GM23338 (cell line): ENCODE measurements at regions not wholly inside any gene's neighbourhood (a gene's known extent, or its start where the extent isn't known, plus 50 kb on each side); places are given as distances from the start of the nearest gene placed in this dataset.

ENCODE experiments used
- ATAC-seq: fragments of 200-7000 bp; cut with Tn5 transposase; 3 replicates; pipeline ENCODE4 v1.9.1; 2020
- DNase-seq: peaks from one replicate; pipeline ENCODE4 v3.0.0-alpha.2; 2015; ENCODE audit warnings: low spot score
- H2AFZ ChIP-seq: fragments of 200-600 bp; sonication (generic); 2 replicates; pipeline ENCODE4 v1.8.0; 2016; ENCODE audit warnings: antibody characterized with exemption, mild to moderate bottlenecking, moderate library complexity
- H3F3A ChIP-seq: fragments of 200-600 bp; sonication (generic); replicated peaks from 2 replicates; pipeline ENCODE4 v1.8.0; 2017; ENCODE audit warnings: antibody characterized with exemption, mixed run types, low read depth
- H3K27ac ChIP-seq: fragments of 200-600 bp; sonication (generic); 2 replicates; pipeline ENCODE4 v1.6.1; 2016; ENCODE audit warnings: low read depth
- H3K27me3 ChIP-seq: fragments of 200-600 bp; sonication (generic); 2 replicates; pipeline ENCODE4 v1.8.0; 2016; ENCODE audit warnings: mild to moderate bottlenecking, mixed run types, moderate library complexity; ENCODE audit not compliant: insufficient read depth
- H3K36me3 ChIP-seq: fragments of 200-600 bp; sonication (generic); 2 replicates; pipeline ENCODE4 v1.8.0; 2016; ENCODE audit warnings: mild to moderate bottlenecking; ENCODE audit not compliant: insufficient read depth
- H3K4me1 ChIP-seq: fragments of 200-600 bp; sonication (generic); 2 replicates; pipeline ENCODE4 v1.8.0; 2016; ENCODE audit warnings: mild to moderate bottlenecking, moderate library complexity; ENCODE audit not compliant: insufficient read depth
- H3K4me2 ChIP-seq: fragments of 200-600 bp; sonication (generic); 2 replicates; pipeline ENCODE4 v1.7.1; 2017; ENCODE audit warnings: mixed run types
- H3K4me3 ChIP-seq: fragments of 200-600 bp; sonication (generic); 2 replicates; pipeline ENCODE4 v1.6.1; 2016; ENCODE audit warnings: mixed run types
- H3K79me2 ChIP-seq: fragments of 200-600 bp; sonication (generic); replicated peaks from 2 replicates; pipeline ENCODE4 v1.8.0; 2017; ENCODE audit warnings: mild to moderate bottlenecking; ENCODE audit not compliant: insufficient read depth
- H3K9me2 ChIP-seq: fragments of 200-600 bp; sonication (generic); 2 replicates; pipeline ENCODE4 v1.8.0; 2017; ENCODE audit not compliant: insufficient read depth
- H4K20me1 ChIP-seq: fragments of 200-600 bp; sonication (generic); replicated peaks from 2 replicates; pipeline ENCODE4 v1.8.0; 2017; ENCODE audit warnings: mild to moderate bottlenecking; ENCODE audit not compliant: insufficient read depth
- H3K27ac Mint-ChIP-seq: 2 replicates; pipeline ENCODE4 v1.8.0; 2020; ENCODE audit warnings: inconsistent platforms, mild to moderate bottlenecking, moderate library complexity, mixed read lengths
- H3K27me3 Mint-ChIP-seq: 3 replicates; pipeline ENCODE4 v1.8.0; 2022; ENCODE audit warnings: low read depth, mild to moderate bottlenecking, moderate library complexity, mixed read lengths, inconsistent platforms; ENCODE audit not compliant: insufficient read depth, poor library complexity
- H3K36me3 Mint-ChIP-seq: 3 replicates; pipeline ENCODE4 v1.8.0; 2021; ENCODE audit warnings: low read depth, mild to moderate bottlenecking, inconsistent platforms, moderate library complexity, mixed read lengths
- H3K4me1 Mint-ChIP-seq: 3 replicates; pipeline ENCODE4 v1.8.0; 2020; ENCODE audit warnings: mild to moderate bottlenecking, inconsistent platforms, mixed read lengths
- H3K4me3 Mint-ChIP-seq: 3 replicates; pipeline ENCODE4 v1.8.0; 2021; ENCODE audit warnings: moderate library complexity, mild to moderate bottlenecking, inconsistent platforms, mixed read lengths
- H3K9me3 Mint-ChIP-seq: 3 replicates; pipeline ENCODE4 v1.8.0; 2020; ENCODE audit warnings: moderate library complexity, mild to moderate bottlenecking, inconsistent platforms, mixed read lengths
- CREB1 ChIP-seq: fragments of 250-450 bp; sonication (Bioruptor Pico); IDR thresholded peaks from 2 replicates; pipeline ENCODE4 v1.5.0; 2020; ENCODE audit warnings: low read depth, mild to moderate bottlenecking, moderate library complexity
- CTCF ChIP-seq, 2 experiments: fragments of 200-600 bp in 1 of 2; sonication (generic) in 1 of 2; conservative IDR thresholded peaks; 2 replicates each; pipeline versions ENCODE4 v1.5.1 to v1.6.1; 2016 to 2017; ENCODE audit warnings: antibody characterized with exemption in 2 of 2, low read depth in 2 of 2, mild to moderate bottlenecking in 2 of 2, moderate library complexity in 1 of 2
- ETS1 ChIP-seq: IDR thresholded peaks from 2 replicates; pipeline ENCODE4 v1.6.1; 2016; ENCODE audit warnings: antibody characterized with exemption
- EZH2 ChIP-seq: fragments of 200-600 bp; sonication (generic); IDR thresholded peaks from one replicate; pipeline ENCODE4 v1.8.0; 2017; ENCODE audit warnings: antibody characterized with exemption, mild to moderate bottlenecking, low read depth; ENCODE audit not compliant: unreplicated experiment
- EZH2phosphoT487 ChIP-seq: fragments of 200-600 bp; sonication (generic); IDR thresholded peaks from one replicate; pipeline ENCODE4 v1.8.1; 2018; ENCODE audit warnings: antibody characterized with exemption; ENCODE audit not compliant: unreplicated experiment
- JUNB ChIP-seq: IDR thresholded peaks from one replicate; pipeline ENCODE4 v1.6.1; 2016; ENCODE audit warnings: antibody characterized with exemption; ENCODE audit not compliant: unreplicated experiment
- NANOG ChIP-seq: IDR thresholded peaks from 2 replicates; pipeline ENCODE4 v1.6.1; 2016; ENCODE audit warnings: antibody characterized with exemption, borderline replicate concordance
- POLR2AphosphoS5 ChIP-seq: IDR thresholded peaks from 2 replicates; pipeline ENCODE4 v1.6.1; 2016; ENCODE audit warnings: antibody characterized with exemption, low read depth
- REST ChIP-seq: IDR thresholded peaks from one replicate; pipeline ENCODE4 v1.6.1; 2018; ENCODE audit warnings: antibody characterized with exemption; ENCODE audit not compliant: unreplicated experiment
- STAT1 ChIP-seq: IDR thresholded peaks from one replicate; pipeline ENCODE4 v1.6.1; 2016; ENCODE audit warnings: antibody characterized with exemption; ENCODE audit not compliant: unreplicated experiment
- ZNF114 ChIP-seq: fragments of 250-450 bp; sonication (Bioruptor Pico); IDR thresholded peaks from 2 replicates; pipeline ENCODE4 v1.5.0; 2020; ENCODE audit warnings: mild to moderate bottlenecking, moderate library complexity
- ZNF331 ChIP-seq: fragments of 250-450 bp; sonication (Bioruptor Pico); IDR thresholded peaks from 2 replicates; pipeline ENCODE4 v1.5.0; 2020; ENCODE audit warnings: low read depth, mild to moderate bottlenecking, moderate library complexity
- ZNF462 ChIP-seq: fragments of 250-450 bp; sonication (Bioruptor Pico); IDR thresholded peaks from 2 replicates; pipeline ENCODE4 v1.5.0; 2020; ENCODE audit warnings: mild to moderate bottlenecking, moderate library complexity

- H3K27ac ChIP-seq, result no peak overlapping the region
- no peak for ATAC-seq
- 0 out of 2 replicates have a peak, but pooled peaks cover 4% of the 10 kb centered on the region for H3K4me1 ChIP-seq
- no peaks in the 10 kb centered on the region for H4K20me1 ChIP-seq
- no peak overlapping the region for H2AFZ ChIP-seq
- H3K4me2 ChIP-seq, result no peak overlapping the region
- H3K27me3 ChIP-seq, result no peaks in the 10 kb centered on the region
- H3K4me1 Mint-ChIP-seq, result no peaks in the 10 kb centered on the region
- DNase-seq, result no peak
- no peaks in the 10 kb centered on the region for H3F3A ChIP-seq
- TF ChIP-seq EZH2 (no peak), EZH2phosphoT487 (no peak), ZNF331 (CRISPR knock-in tag) (no peak), NANOG (no peak), ETS1 (no peak), ZNF462 (CRISPR knock-in tag) (no peak), POLR2AphosphoS5 (no peak), CREB1 (no peak), STAT1 (no peak), ZNF114 (no peak), REST (no peak), CTCF (conservative IDR thresholded peaks at IDR 0.05; ENCODE audit: low read depth in 2 of 2) (no peak), JUNB (no peak)
- H3K79me2 ChIP-seq, result no peaks in the 10 kb centered on the region
- peaks cover 8% of the 10 kb centered on the region for H3K9me3 Mint-ChIP-seq
- no peak overlapping the region for H3K27ac Mint-ChIP-seq
- no peaks in the 10 kb centered on the region for H3K36me3 Mint-ChIP-seq
- H3K4me3 Mint-ChIP-seq, result no peak overlapping the region
- no peaks in the 10 kb centered on the region for H3K27me3 Mint-ChIP-seq
- no peaks in the 10 kb centered on the region for H3K9me2 ChIP-seq
- no peak overlapping the region for H3K4me3 ChIP-seq
- no peaks in the 10 kb centered on the region for H3K36me3 ChIP-seq
Observed at GRCh38 chr7:9680713-9681112, 1247.3 kb downstream of the NXPH1 start.
